ENCODE measurements at regions not wholly inside any gene's neighbourhood (a gene's known extent, or its start where the extent isn't known, plus 50 kb on each side); places are given as distances from the start of the nearest gene placed in this dataset.

GRCh38 chr10:130607366-130607765, 471.2 kb downstream of the GLRX3 start:
- ChIA-PET CTCF (no interaction called here), POLR2A (ENCODE audit: unreplicated experiment) (no interaction called here)
- Histone ChIP-seq H3K36me3 (ENCODE audit: control insufficient read depth, insufficient read depth, low read length) (no peaks in the 10 kb centered on the region), H2AFZ (replicated peaks; ENCODE audit: low read length, poor library complexity) (no peak overlapping the region), H3K4me1 (ENCODE audit: control insufficient read depth, insufficient read depth, low read length) (no peaks in the 10 kb centered on the region), H3K18ac (ENCODE audit: low read depth, low read length) (no peak overlapping the region), H2BK120ac (ENCODE audit: low read depth, low read length) (no peak overlapping the region), H2AK5ac (ENCODE audit: low read depth, low read length) (no peak overlapping the region), H3K4me2 (ENCODE audit: low read depth, low read length) (no peak overlapping the region), H3K23ac (ENCODE audit: low read depth, low read length) (no peak overlapping the region), H3K56ac (ENCODE audit: extremely low read depth, insufficient read depth, low read length) (no peak overlapping the region), H3K79me1 (ENCODE audit: low read depth in 1 of 2, low read length in 2 of 2) (no peaks in the 10 kb centered on the region), H3K27me3 (ENCODE audit: control insufficient read depth, insufficient read depth, low read length) (no peaks in the 10 kb centered on the region), H2AK9ac (replicated peaks; ENCODE audit: low read depth, low read length, poor library complexity) (no peak overlapping the region), H3K9me3 (ENCODE audit: control insufficient read depth, insufficient read depth, low read length) (peaks cover 44% of the 10 kb centered on the region), H4K8ac (ENCODE audit: low read depth in 2 of 2, low read length in 2 of 2) (no peak overlapping the region), H4K91ac (ENCODE audit: insufficient read depth, low read depth, low read length) (no peak overlapping the region), H3K4me3 (ENCODE audit: insufficient read depth, low read depth, low read length) (no peak overlapping the region), H3K14ac (replicated peaks; ENCODE audit: low read depth, low read length) (no peak overlapping the region), H3K9ac (ENCODE audit: low read depth, low read length) (no peak overlapping the region), H2BK20ac (ENCODE audit: low read depth, low read length) (no peak overlapping the region), H4K5ac (ENCODE audit: low read depth, low read length) (no peak overlapping the region), H3K4ac (ENCODE audit: low read depth, low read length) (no peak overlapping the region), H3K27ac (ENCODE audit: insufficient read depth, low read length) (no peak overlapping the region), H4K20me1 (ENCODE audit: insufficient read depth, low read length) (no peaks in the 10 kb centered on the region), H3K9me1 (ENCODE audit: insufficient read depth, low read length) (no peaks in the 10 kb centered on the region), H2BK15ac (ENCODE audit: low read depth, low read length) (no peak overlapping the region), H2BK5ac (ENCODE audit: low read depth, low read length, poor library complexity, severe bottlenecking) (no peak overlapping the region)
- in situ Hi-C loops (cut with MboI; ENCODE audit: low sequenced_read_pairs) (no loop called here), dilution Hi-C loops (cut with HindIII; ENCODE audit: low sequenced_read_pairs, unreplicated experiment) (no loop called here), intact Hi-C loops (cut with micrococcal nuclease) (no loop called here)
- DNase-seq, result no peak
- no peak for ATAC-seq (ENCODE audit: low read depth)
- BruUV-seq (replicated peaks), result no TSS peak
- TF ChIP-seq RCOR1 (IDR thresholded peaks at IDR 0.05; ENCODE audit: insufficient replicate concordance, low read length), result no peak
- no peak for TF ChIP-seq CHD1 (IDR thresholded peaks at IDR 0.05; ENCODE audit: low read depth, low read length)
- TF ChIP-seq MAFK (IDR thresholded peaks at IDR 0.05; ENCODE audit: low read depth, low read length), result no peak
- TF ChIP-seq POLR2A (IDR thresholded peaks at IDR 0.05; ENCODE audit: low read depth, low read length), result no peak
- TF ChIP-seq BHLHE40 (IDR thresholded peaks at IDR 0.05; ENCODE audit: low read depth, low read length), result no peak
- TF ChIP-seq ELK1 (IDR thresholded peaks at IDR 0.05; ENCODE audit: borderline replicate concordance, low read depth, low read length), result no peak
- no peak for TF ChIP-seq MXI1 (IDR thresholded peaks at IDR 0.05; ENCODE audit: borderline replicate concordance, low read depth, low read length)
- no peak for TF ChIP-seq USF2 (IDR thresholded peaks at IDR 0.05; ENCODE audit: low read depth, low read length)
- no peak for TF ChIP-seq FOS (IDR thresholded peaks at IDR 0.05; ENCODE audit: low read depth, low read length)
- TF ChIP-seq RFX5 (IDR thresholded peaks at IDR 0.05; ENCODE audit: low read depth, low read length), result no peak
- TF ChIP-seq NFE2L2 (IDR thresholded peaks at IDR 0.05; ENCODE audit: low read depth, low read length), result no peak
- 57% methylated on average over 3 of the region's 9 CpGs; no CpG with 5 or more reads in 1 of the 2 experiments for WGBS, 2 experiments (ENCODE audit: extremely low coverage in 2 of 2, insufficient read length in 1 of 2)
